ENCODE measurements at regions not wholly inside any gene's neighbourhood (a gene's known extent, or its start where the extent isn't known, plus 50 kb on each side); places are given as distances from the start of the nearest gene placed in this dataset.

- no peak for TF ChIP-seq RAD21 (conservative IDR thresholded peaks at IDR 0.05)
- TF ChIP-seq CTCF (IDR thresholded peaks at IDR 0.05; ENCODE audit: poor library complexity, severe bottlenecking) = no peak
- TF ChIP-seq MXI1 (conservative IDR thresholded peaks at IDR 0.05; ENCODE audit: poor library complexity, severe bottlenecking) = no peak
- no peak for TF ChIP-seq EP300 (conservative IDR thresholded peaks at IDR 0.05; ENCODE audit: poor library complexity, severe bottlenecking)
- no peak for TF ChIP-seq SMC3 (conservative IDR thresholded peaks at IDR 0.05; ENCODE audit: poor library complexity)
- TF ChIP-seq REST (IDR thresholded peaks at IDR 0.05; ENCODE audit: borderline replicate concordance) = no peak
- no peak for TF ChIP-seq EZH2 (IDR thresholded peaks at IDR 0.05; ENCODE audit: borderline replicate concordance, insufficient read depth, low read length, poor library complexity, severe bottlenecking)
- no peak for TF ChIP-seq TAF1 (IDR thresholded peaks at IDR 0.05; ENCODE audit: low read depth)
Observed at GRCh38 chr12:98409548-98409947, 105.8 kb upstream of the TMPO start.

All from neural cell (in vitro differentiated cells).